ENCODE measurements at regions not wholly inside any gene's neighbourhood (a gene's known extent, or its start where the extent isn't known, plus 50 kb on each side); places are given as distances from the start of the nearest gene placed in this dataset.

DNA sequence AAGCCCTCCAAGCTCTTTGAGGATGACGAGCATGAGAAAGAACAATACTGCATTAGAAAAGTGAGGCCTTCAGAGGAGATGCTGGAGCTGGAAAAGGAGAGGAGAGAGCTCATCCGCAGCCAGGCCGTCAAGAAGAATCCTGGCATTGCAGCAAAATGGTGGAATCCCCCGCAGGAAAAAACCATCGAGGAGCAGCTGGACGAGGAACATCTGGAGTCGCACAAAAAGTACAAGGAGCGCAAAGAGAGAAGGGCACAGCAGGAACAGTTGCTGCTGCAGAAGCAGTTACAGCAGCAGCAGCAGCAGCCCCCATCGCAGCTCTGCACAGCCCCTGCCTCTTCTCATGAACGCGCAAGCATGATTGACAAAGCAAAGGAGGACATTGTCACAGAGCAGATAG is 71.2 kb downstream of the C9orf152 start:
- no peak for DNase-seq (ENCODE audit: low read depth, low spot score)
- WGBS (ENCODE audit: insufficient coverage, insufficient read length), result no CpG with 5 or more reads among the region's 11 CpGs
- H3K4me3 ChIP-seq (ENCODE audit: low read length), result no peak overlapping the region
- H3K4me1 ChIP-seq (ENCODE audit: control insufficient read depth, insufficient read depth, low read length), result peaks cover 2% of the 10 kb centered on the region; the same call in 1 of the 2 replicates
- peaks cover 7% of the 10 kb centered on the region; the same call in 1 of the 2 replicates for H3K36me3 ChIP-seq (ENCODE audit: control insufficient read depth, insufficient read depth, low read length)
- H3K27me3 ChIP-seq (ENCODE audit: control insufficient read depth, insufficient read depth, low read length), result no peaks in the 10 kb centered on the region
- no peaks in the 10 kb centered on the region for H3K9me3 ChIP-seq (ENCODE audit: control insufficient read depth, insufficient read depth, low read length)
- H3K27ac ChIP-seq (ENCODE audit: low read length), result no peak overlapping the region

DNA sequence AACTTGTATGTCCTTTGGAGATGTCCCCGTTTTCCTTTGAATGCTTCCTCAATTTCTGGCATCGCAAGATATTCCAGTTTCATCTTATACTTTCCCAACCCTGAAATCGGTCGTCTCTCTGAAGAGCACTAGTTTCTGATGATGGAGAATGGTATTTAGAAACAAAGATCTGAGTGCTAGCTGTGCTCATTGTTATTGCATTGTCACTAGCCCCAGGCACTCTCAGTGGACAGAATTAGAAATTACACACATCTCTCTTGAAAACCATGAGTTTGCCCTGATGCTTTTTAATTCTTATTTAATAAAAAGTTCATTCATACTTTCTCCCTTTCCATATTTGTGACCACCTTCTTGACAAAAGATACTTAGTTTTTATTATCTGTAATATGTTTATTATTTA is 67.7 kb downstream of the C9orf152 start:
- H3K9me3 ChIP-seq (ENCODE audit: control insufficient read depth, insufficient read depth, low read length), result no peaks in the 10 kb centered on the region
- no peak overlapping the region for H3K4me3 ChIP-seq (ENCODE audit: low read length)
- H3K27me3 ChIP-seq (ENCODE audit: control insufficient read depth, insufficient read depth, low read length), result no peaks in the 10 kb centered on the region
- DNase-seq (ENCODE audit: low read depth, low spot score), result no peak
- no peak overlapping the region for H3K27ac ChIP-seq (ENCODE audit: low read length)
- peaks cover 7% of the 10 kb centered on the region; the same call in 1 of the 2 replicates for H3K36me3 ChIP-seq (ENCODE audit: control insufficient read depth, insufficient read depth, low read length)
- WGBS (ENCODE audit: insufficient coverage, insufficient read length), result no CpG with 5 or more reads among the region's 4 CpGs
- no peaks in the 10 kb centered on the region for H3K4me1 ChIP-seq (ENCODE audit: control insufficient read depth, insufficient read depth, low read length)

DNA sequence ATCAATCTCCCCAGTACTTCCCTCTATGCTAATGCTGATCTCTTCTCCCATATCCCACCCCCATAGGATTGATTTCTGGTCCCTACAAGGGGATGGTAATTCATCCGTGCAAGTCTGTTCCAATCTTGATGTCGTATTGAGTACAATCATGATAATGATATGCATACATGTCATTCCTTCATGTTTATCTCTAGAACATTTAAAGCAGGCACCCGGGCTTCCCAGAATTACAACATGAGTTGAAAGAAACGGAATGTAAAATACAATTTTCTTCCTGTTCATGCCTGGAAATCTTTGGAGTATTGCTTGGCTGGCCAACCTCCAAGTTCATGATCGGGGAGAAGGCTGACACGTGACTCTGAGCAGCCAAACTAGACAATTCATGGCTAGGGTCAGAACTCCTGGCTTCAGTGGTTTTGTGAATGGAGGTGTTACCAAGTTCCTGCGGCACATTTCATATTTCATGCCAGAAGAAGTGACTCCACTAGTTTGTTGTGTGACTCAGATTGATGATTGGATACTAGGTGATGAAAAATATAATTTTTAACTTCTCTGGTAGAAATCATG is 66.6 kb downstream of the C9orf152 start:
- no peak overlapping the region for H3K27ac ChIP-seq (ENCODE audit: low read length)
- WGBS (ENCODE audit: insufficient coverage, insufficient read length), result no CpG with 5 or more reads among the region's 7 CpGs
- H3K4me3 ChIP-seq (ENCODE audit: low read length), result no peak overlapping the region
- no peaks in the 10 kb centered on the region for H3K9me3 ChIP-seq (ENCODE audit: control insufficient read depth, insufficient read depth, low read length)
- H3K4me1 ChIP-seq (ENCODE audit: control insufficient read depth, insufficient read depth, low read length), result no peaks in the 10 kb centered on the region
- H3K27me3 ChIP-seq (ENCODE audit: control insufficient read depth, insufficient read depth, low read length), result no peaks in the 10 kb centered on the region
- DNase-seq (ENCODE audit: low read depth, low spot score), result no peak
- H3K36me3 ChIP-seq (ENCODE audit: control insufficient read depth, insufficient read depth, low read length), result peaks cover 7% of the 10 kb centered on the region; the same call in 1 of the 2 replicates

DNA sequence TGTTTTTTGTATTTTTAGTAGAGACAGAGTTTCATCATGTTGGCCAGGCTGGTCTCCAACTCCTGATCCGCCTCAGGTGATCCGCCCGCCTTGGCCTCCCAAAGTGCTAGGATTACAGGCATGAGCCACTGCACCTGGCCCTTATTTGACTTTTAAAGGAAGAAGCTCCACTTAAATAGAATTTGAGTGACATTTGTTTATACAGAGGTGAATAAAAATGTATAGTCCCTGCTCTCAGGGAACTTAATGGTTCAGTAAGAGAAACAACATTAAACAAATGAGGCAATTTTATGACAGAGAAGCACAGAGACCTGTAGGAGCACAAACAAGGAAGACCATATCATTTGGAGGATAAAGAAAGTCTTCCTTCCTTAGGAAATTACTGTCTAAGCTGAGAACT is 65.7 kb downstream of the C9orf152 start:
- no peaks in the 10 kb centered on the region for H3K36me3 ChIP-seq (ENCODE audit: control insufficient read depth, insufficient read depth, low read length)
- H3K9me3 ChIP-seq (ENCODE audit: control insufficient read depth, insufficient read depth, low read length), result no peaks in the 10 kb centered on the region
- H3K27ac ChIP-seq (ENCODE audit: low read length), result no peak overlapping the region
- DNase-seq (ENCODE audit: low read depth, low spot score), result no peak
- H3K4me1 ChIP-seq (ENCODE audit: control insufficient read depth, insufficient read depth, low read length), result no peaks in the 10 kb centered on the region
- WGBS (ENCODE audit: insufficient coverage, insufficient read length), result no CpG with 5 or more reads among the region's 3 CpGs
- no peak overlapping the region for H3K4me3 ChIP-seq (ENCODE audit: low read length)
- no peaks in the 10 kb centered on the region for H3K27me3 ChIP-seq (ENCODE audit: control insufficient read depth, insufficient read depth, low read length)

DNA sequence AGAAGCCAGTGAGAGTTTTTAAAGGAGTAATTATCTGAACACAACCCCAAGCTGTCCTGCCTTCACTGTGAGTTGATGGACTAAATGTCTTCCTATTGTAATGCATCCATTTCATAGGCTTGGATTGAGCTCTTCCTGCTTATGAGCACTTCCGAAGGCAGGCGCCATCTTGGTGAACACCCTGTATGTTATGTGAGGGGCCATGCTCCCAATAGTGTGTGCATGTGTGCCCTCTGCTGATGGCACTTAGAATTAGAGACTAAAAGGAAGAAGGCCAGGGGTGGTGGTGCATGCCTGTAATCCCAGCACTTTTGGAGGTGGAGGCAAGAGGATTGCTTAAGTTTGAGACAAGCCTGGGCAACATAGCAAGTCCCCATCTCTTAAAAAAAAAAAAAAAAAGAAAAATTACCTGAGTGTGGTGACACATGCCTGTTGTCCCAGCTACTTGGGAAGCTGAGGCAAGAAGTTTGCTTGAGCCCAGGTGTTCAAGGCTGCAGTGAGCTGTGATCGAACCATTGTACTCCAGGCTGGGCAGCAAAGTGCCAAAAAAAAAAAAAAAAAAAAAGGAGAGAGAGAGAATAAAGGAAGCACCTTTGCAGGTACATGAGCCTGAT is 65.0 kb downstream of the C9orf152 start:
- Histone ChIP-seq H3K4me1 (ENCODE audit: control insufficient read depth, insufficient read depth, low read length) (no peaks in the 10 kb centered on the region), H3K36me3 (ENCODE audit: control insufficient read depth, insufficient read depth, low read length) (no peaks in the 10 kb centered on the region)
- WGBS (ENCODE audit: insufficient coverage, insufficient read length), result no CpG with 5 or more reads among the region's 3 CpGs

DNA sequence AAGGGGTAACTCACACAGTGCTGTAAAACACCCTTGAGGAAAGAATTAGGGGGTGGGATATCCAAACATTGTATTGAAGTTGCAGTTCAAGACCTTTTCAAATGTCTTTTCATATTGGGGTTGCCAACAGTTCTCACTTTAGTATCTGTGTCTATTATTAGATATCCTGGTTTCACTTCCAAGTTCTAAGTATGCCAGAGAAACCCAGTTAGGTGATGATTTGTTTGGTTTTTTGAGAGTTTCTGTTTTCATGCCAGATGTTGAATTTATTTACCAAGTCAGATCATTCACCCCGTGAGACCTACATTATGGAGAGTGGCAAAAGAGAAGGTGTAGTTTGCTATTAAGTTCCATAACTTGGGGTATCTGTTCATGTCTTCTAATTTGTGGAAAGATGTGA is 64.5 kb downstream of the C9orf152 start:
- no peaks in the 10 kb centered on the region for H3K36me3 ChIP-seq (ENCODE audit: control insufficient read depth, insufficient read depth, low read length)
- H3K4me1 ChIP-seq (ENCODE audit: control insufficient read depth, insufficient read depth, low read length), result no peaks in the 10 kb centered on the region
- WGBS (ENCODE audit: insufficient coverage, insufficient read length), result no CpG with 5 or more reads among the region's 1 CpG
- H3K4me3 ChIP-seq (ENCODE audit: low read length), result no peak overlapping the region
- no peaks in the 10 kb centered on the region for H3K27me3 ChIP-seq (ENCODE audit: control insufficient read depth, insufficient read depth, low read length)
- no peaks in the 10 kb centered on the region for H3K9me3 ChIP-seq (ENCODE audit: control insufficient read depth, insufficient read depth, low read length)
- DNase-seq (ENCODE audit: low read depth, low spot score), result no peak
- no peak overlapping the region for H3K27ac ChIP-seq (ENCODE audit: low read length)

More for the DNA sequence above, 65.0 kb downstream of the C9orf152 start:
- H3K27ac ChIP-seq (ENCODE audit: low read length), result no peak overlapping the region
- H3K27me3 ChIP-seq (ENCODE audit: control insufficient read depth, insufficient read depth, low read length), result no peaks in the 10 kb centered on the region
- H3K9me3 ChIP-seq (ENCODE audit: control insufficient read depth, insufficient read depth, low read length), result no peaks in the 10 kb centered on the region
- H3K4me3 ChIP-seq (ENCODE audit: low read length), result no peak overlapping the region
- no peak for DNase-seq (ENCODE audit: low read depth, low spot score)

DNA sequence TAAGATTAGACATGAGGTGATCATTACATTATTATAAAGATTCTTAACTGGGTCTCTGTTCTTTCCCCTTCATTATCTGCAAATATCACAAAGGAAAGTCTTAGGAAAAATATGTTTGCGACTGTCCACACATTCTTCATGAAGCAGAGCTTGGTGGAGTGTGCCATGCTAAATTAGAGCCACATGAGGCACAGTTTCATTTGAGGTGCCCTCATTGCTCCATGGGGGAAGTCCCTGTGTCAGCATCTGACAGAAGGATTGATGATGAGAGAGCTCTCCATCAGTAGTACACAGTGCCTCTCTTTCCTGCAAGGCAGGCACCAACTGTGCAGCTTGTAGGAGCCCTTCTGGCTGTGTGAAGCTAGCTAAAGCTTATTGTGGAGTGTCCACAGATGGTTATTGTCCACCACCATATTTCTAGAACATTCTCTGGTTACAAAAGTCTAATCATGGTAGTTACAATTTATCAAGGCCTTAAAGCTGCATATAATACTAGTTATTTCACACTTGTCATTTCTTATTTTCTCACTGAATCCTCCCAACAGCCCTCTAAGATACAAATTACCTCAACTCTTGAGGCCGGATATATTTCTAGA is 63.9 kb downstream of the C9orf152 start:
- Histone ChIP-seq H3K4me3 (ENCODE audit: low read length) (no peak overlapping the region), H3K27me3 (ENCODE audit: control insufficient read depth, insufficient read depth, low read length) (no peaks in the 10 kb centered on the region), H3K9me3 (ENCODE audit: control insufficient read depth, insufficient read depth, low read length) (no peaks in the 10 kb centered on the region), H3K4me1 (ENCODE audit: control insufficient read depth, insufficient read depth, low read length) (no peaks in the 10 kb centered on the region), H3K36me3 (ENCODE audit: control insufficient read depth, insufficient read depth, low read length) (no peaks in the 10 kb centered on the region), H3K27ac (ENCODE audit: low read length) (no peak overlapping the region)
- no CpG with 5 or more reads among the region's 2 CpGs for WGBS (ENCODE audit: insufficient coverage, insufficient read length)
- DNase-seq (ENCODE audit: low read depth, low spot score), result no peak

DNA sequence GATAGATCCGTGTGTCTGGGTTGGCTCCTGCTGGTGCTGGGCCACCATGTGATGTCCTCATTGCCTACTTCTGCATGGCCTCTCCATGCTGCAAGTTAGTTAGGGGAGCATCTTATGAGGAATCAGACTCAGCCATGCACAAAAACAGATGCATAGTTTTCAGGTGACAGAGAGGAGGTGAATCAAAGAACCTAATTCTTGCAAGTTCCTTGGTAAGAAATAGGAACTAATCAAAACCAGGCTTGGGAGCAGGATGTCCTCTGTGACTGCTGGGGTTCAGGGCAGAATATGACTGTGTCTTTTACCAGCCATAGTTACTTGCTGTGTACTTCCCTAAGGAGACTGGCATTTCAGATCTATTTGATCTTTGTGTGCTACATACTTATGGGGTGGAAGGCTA is 61.6 kb downstream of the C9orf152 start:
- H3K9me3 ChIP-seq (ENCODE audit: control insufficient read depth, insufficient read depth, low read length), result no peaks in the 10 kb centered on the region; the same call in 1 of the 2 replicates
- no peaks in the 10 kb centered on the region for H3K4me1 ChIP-seq (ENCODE audit: control insufficient read depth, insufficient read depth, low read length)
- H3K4me3 ChIP-seq (ENCODE audit: low read length), result no peak overlapping the region
- DNase-seq (ENCODE audit: low read depth, low spot score), result no peak
- no CpG with 5 or more reads among the region's 1 CpG for WGBS (ENCODE audit: insufficient coverage, insufficient read length)
- no peak overlapping the region for H3K27ac ChIP-seq (ENCODE audit: low read length)
- H3K36me3 ChIP-seq (ENCODE audit: control insufficient read depth, insufficient read depth, low read length), result no peaks in the 10 kb centered on the region
- H3K27me3 ChIP-seq (ENCODE audit: control insufficient read depth, insufficient read depth, low read length), result no peaks in the 10 kb centered on the region

DNA sequence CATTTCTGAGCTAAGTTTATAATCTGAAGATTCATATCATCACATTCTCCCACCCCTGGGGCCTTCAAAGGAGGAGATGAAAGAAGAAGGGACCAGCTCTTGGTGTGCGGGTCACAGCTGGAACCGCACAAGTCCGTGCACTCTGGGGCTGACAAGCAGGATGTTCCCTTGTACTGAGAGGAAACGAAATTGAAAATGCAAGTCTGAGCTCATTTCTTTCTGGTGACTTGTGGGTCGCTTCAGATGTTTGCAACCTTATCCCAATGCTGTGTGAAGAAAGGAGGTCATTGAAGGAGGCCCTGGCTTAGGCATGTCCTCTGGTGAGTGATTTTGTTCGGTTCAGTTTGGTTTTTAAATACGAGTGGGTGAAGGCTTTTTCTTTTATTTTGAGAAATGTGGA is 59.6 kb downstream of the C9orf152 start:
- H3K27me3 ChIP-seq (ENCODE audit: control insufficient read depth, insufficient read depth, low read length), result no peaks in the 10 kb centered on the region
- no peaks in the 10 kb centered on the region for H3K4me1 ChIP-seq (ENCODE audit: control insufficient read depth, insufficient read depth, low read length)
- H3K27ac ChIP-seq (ENCODE audit: low read length), result no peak overlapping the region
- H3K4me3 ChIP-seq (ENCODE audit: low read length), result no peak overlapping the region
- WGBS (ENCODE audit: insufficient coverage, insufficient read length), result no CpG with 5 or more reads among the region's 7 CpGs
- no peaks in the 10 kb centered on the region for H3K36me3 ChIP-seq (ENCODE audit: control insufficient read depth, insufficient read depth, low read length)
- H3K9me3 ChIP-seq (ENCODE audit: control insufficient read depth, insufficient read depth, low read length), result no peaks in the 10 kb centered on the region; the same call in 1 of the 2 replicates
- DNase-seq (ENCODE audit: low read depth, low spot score), result no peak

DNA sequence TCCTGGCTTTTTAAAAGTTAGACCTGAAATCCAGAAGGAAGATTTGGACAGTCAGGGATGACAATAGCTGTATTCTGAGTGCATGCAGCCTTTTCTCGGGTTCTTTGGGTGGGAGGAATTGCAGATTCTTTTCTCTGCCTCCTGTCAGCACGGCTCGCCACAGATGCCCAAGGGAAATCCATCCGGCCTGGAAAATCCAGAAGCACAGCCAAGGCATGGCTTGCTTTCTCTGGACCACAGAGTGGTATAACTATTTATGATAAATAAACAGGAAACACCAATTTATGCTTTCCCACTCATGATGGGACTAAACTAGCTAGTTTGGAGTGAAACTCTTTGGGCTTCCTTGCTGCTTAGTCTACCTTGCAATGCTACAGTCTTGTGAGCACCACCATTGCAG is 59.1 kb downstream of the C9orf152 start:
- no peaks in the 10 kb centered on the region for H3K27me3 ChIP-seq (ENCODE audit: control insufficient read depth, insufficient read depth, low read length)
- H3K36me3 ChIP-seq (ENCODE audit: control insufficient read depth, insufficient read depth, low read length), result no peaks in the 10 kb centered on the region
- no peak overlapping the region for H3K27ac ChIP-seq (ENCODE audit: low read length)
- WGBS (ENCODE audit: insufficient coverage, insufficient read length), result no CpG with 5 or more reads among the region's 4 CpGs
- H3K9me3 ChIP-seq (ENCODE audit: control insufficient read depth, insufficient read depth, low read length), result no peaks in the 10 kb centered on the region; the same call in 1 of the 2 replicates
- no peaks in the 10 kb centered on the region for H3K4me1 ChIP-seq (ENCODE audit: control insufficient read depth, insufficient read depth, low read length)
- no peak for DNase-seq (ENCODE audit: low read depth, low spot score)
- H3K4me3 ChIP-seq (ENCODE audit: low read length), result no peak overlapping the region

Data from iPS DF 6.9 (cell line).